ENCODE measurements at regions not wholly inside any gene's neighbourhood (a gene's known extent, or its start where the extent isn't known, plus 50 kb on each side); places are given as distances from the start of the nearest gene placed in this dataset.

DNA sequence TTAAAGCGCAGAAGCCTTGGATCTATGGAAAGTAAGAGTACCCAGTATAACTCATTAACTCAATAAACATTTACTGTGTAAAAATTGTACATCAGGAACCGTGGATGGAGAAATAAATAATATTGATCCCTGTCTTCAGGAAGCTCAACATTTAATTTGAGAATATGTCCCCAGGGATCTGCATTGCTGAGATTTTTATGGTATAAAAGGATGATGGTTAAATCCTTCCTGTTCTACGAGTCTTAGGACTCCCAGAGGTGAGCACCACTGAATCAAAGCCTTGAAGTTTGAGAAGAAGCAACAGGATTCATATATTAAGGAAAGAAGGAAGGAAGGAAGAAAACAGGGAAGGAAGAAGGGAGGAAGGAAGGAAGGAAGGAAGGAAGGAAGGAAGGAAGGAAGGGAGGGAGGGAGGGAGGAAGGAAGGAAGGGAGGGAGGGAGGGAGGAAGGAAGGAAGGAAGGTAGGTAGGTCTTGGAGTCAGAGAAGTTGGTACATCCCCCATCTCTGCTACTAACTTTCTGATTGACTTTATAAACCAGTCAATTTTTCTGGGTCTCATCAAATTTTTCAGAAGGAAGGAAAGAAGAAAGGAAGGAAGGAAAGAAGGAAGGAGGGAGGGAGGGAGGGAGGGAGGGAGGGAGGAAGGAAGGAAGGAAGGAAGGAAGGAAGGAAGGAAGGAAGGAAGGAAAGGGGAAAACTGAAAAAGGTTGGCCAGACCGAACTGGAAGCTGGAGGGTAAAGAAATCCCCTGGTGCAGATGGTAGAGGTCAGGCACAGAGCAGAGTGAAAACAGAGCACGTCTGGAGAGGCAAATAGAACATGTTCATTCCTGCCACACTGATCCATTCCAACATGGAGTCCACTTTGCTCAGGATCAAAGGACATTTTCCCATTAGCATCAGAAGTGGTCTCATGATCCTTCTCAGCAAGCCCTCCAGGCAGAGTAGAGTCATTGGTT lies 422.2 kb upstream of the CDH11 start:
- no peak for DNase-seq

DNA sequence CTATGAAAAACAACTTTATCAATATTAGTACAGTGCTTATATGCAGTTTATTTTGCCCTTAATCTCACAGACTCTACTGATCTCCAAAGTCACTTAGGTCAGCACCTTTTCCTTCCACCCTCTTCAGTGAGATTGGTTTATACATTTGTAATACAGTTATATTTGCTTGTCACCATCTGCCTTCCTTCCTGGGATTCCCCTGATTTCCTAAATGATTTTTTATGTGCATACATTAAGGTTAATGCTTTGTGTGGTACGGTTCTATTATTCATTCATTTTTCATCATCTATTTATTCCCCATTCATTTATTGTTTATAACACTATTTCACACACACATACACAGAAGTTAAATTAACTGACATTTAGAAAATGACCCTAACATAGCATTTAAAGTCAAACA lies 419.8 kb upstream of the CDH11 start:
- no peak for DNase-seq

DNA sequence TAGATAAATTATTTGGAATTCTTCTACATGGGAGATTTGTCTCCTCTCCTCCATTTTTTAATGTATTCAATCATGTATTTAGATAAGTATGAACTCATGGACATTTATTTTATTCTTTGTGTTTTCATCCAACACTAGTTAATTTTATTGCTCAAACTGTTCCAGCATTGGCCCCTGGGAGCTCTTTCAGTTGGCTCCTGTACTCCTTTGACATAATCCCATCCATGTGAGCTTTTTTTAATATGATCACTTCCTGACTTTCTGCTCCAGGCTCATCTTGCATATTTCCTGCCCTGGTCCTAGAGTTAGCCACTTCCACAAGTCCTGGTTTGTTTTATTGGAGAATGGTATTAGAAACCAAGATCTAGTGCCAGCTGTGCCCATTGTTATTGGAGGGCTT lies 419.0 kb upstream of the CDH11 start:
- no peak for DNase-seq

DNA sequence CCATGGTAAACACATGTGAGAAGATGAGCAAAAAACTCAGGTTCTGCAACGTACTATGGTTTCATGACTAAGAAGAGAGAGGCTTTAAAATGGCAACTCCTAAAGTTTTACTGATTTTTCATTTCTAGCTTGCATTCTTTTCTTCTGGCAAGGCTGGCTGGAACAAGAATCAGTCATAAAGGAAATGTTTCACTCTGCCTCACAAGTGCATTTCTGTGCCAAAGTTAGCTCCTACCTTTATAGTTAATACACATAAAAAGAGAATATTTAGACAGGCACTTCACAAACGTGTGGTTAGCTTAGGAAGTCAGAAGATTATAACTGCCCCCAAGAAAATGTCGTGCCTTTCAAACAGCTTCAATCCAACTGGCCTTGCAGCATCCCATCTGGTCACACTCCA lies 417.1 kb upstream of the CDH11 start:
- DNase-seq: no peak

DNA sequence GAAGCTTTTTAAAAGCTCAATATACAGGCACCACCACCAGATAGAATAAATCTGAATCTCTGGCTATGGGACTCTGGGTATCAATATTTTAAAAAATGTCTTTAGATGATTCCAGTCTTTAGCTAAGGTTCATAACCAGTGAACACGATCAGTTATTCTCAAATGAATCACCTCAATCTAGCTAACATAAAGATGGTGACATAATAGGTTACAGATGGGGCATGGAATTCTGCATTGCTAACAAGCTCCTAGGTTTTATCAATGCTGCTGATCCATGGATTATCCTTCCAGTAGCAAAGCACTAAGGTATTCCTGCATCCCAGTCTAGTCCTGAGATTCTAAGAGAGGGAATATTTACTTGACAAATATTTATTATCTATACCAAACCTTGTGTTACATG lies 415.5 kb upstream of the CDH11 start:
- no peak for DNase-seq

DNA sequence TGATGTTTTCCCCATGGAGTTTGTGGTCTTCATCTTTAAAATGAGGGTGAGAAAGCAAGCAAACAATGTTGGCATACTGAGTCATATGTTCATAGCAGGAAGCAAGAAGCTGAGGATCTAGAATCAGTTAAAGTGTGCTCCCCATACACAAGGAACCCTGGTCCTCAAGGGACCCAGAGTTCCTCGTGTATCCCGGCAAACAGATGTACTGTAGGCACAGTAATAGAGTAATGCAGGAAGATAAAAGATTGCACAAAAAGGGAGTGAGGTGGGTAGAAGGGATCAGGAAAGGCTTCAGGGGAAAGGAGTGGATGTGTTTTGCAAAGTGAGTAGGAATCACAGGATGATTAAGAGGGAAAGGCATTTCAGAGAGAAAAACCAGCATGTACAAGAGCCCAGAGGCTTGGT lies 412.3 kb upstream of the CDH11 start:
- DNase-seq: no peak

DNA sequence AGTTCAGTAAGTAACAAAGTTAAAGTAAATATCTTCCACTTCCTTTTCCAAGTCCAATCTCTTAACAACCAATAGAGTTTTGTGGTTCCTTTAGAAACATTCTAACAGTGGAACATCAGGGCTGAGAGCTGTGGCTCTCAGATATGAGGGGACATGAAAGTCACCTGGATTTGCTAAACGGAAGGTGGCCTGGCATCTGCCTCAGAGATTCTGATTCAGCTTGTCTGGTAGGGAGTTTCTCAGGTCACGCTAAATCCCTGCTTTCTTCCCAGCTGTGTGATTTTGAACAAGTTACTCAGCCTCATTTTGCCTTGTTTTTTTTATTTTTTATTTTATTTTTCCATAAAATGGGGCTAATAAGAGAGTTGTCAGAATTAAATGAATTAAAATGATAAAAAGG lies 411.0 kb upstream of the CDH11 start:
- no peak for DNase-seq

DNA sequence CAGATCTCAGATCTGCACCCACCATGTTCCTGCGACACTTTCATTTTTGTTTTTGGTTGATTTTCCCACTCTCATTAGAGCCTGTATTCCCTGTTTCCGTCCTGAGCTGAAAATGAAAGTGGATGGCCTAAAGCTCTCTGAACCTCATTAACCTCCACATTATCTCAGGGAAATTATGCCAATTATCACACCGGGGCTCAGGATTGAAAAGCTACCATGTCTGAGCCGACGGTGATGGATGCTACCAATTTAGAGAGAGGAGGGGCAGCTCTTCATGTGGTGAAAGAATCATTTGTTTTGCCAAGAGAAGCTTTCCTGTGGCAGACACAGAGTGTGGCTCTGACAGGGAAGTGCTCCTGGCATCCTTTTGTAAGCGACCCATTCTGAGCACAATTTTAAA lies 410.4 kb upstream of the CDH11 start:
- DNase-seq: no peak

DNA sequence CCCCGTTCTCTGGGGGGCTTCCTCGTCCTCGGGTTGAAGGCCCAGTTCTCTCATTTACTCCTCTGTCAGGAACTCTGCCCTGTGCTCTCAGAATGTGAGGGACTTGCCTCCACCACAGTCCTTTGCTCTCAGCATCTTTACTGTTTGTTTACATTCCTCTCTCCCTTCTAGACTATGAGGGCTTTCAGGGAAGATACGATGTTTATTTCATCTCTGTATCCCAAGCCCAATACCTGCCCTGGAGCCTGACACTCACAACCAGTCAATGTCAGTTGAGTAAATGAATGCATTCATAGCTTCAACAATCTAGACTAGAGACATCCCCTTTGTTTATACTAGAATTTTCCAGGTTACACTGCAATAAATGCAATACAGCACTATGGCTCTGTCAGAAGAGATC lies 409.6 kb upstream of the CDH11 start:
- DNase-seq: no peak

DNA sequence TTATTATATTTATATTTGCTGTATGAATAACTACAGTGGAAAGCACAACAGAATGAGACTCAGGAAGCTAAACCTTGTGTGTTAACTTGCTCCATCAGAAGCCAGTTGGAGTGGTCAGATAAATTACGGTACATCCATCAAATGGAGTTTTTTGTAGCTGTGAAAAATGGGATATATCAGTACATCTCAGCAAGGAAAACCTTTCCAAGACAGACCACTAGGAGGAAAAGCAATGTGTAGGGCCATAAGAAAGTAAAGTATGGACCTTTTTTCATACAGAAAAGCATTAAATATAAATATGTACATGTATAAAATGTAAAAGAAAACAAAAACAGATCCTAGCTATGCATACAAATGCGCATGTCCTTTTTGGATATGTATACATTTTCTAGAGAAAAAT lies 403.8 kb upstream of the CDH11 start:
- no peak for DNase-seq

DNA sequence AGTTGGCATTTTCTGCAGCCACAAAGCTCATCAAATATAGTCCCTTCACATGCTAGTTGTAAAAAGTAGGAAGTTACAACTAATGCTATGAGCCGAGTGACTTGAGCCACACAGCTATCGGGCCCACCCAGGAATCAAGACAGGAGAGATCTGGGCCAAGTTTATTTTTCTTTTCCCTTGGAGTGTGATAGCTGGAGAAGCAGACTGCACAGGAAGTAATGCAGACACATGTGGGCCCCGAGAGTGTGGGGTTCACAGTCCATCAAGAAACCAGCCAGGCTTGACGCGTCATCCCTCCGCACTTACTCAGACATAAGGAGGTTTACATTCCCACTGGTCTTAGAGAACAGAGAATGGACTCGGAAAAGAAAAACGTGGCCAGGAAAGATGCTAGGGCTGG lies 403.1 kb upstream of the CDH11 start:
- DNase-seq: peak; percentile 32

DNA sequence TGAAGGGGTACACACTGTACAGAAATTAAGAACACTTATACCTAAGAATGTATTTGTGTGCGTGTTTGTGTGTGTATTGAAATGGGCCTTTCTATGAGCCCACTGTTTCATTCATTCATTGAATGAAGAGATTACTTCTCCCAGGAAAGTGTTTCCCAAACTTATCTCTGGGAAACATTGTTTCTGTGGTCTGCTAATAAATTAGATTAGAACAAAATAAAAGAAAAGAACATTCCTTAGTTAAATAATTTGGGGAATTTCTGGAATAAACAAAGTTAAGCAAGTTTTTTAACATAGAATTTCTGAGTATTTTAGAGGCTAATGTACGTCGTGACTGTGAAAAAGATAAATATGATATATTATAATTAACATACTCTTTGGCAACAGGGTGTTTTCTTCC lies 402.4 kb upstream of the CDH11 start:
- no peak for DNase-seq

DNA sequence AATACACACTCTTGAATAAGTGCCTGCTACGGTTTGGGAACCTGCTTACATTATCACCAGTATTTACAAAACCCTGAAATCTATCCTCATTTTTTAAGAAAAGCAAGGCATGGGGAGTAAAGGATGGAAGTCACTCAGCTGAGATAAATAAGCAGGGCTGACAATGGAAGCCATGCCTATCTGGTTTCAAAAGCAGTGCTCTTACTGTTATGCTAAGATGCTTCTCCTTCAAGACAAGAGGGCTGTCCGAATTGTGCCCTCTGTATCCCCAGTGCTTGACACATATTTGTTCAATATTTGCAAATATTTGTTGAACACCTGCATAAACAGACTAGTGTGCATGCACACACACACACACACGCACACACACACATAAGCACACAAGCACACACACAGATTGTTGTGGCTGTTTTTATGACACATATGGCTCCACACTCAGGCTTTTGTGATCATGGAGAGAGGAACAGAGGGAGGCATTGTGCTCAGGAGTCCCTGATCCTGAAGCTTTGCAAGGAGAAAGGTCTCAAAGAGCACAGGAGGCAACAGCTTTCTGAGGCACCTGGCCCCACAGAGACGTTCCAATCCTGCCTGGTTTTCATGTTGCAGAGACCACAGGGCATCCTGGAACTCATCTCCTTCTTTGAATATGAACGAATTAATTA lies 401.6 kb upstream of the CDH11 start:
- no peak for DNase-seq

DNA sequence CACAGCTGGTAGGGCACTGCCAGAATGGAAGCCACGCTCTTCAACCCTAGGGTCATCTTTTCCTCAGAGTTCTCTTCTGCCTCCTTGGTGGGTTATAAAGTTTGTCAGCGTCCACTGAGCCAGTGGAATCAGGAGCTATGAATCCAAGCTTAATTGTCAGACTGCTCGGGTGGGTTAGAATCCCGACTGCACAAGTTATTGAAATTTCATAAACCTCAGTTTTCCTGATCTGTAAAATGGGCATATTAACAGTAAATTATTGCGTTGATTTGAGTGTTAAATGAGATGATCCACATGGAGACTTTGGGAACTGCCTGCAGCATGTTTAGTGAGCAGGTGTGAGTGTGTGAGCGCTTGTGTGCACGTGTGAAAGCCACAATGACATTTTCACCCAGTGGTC lies 400.5 kb upstream of the CDH11 start:
- no peak for DNase-seq

DNA sequence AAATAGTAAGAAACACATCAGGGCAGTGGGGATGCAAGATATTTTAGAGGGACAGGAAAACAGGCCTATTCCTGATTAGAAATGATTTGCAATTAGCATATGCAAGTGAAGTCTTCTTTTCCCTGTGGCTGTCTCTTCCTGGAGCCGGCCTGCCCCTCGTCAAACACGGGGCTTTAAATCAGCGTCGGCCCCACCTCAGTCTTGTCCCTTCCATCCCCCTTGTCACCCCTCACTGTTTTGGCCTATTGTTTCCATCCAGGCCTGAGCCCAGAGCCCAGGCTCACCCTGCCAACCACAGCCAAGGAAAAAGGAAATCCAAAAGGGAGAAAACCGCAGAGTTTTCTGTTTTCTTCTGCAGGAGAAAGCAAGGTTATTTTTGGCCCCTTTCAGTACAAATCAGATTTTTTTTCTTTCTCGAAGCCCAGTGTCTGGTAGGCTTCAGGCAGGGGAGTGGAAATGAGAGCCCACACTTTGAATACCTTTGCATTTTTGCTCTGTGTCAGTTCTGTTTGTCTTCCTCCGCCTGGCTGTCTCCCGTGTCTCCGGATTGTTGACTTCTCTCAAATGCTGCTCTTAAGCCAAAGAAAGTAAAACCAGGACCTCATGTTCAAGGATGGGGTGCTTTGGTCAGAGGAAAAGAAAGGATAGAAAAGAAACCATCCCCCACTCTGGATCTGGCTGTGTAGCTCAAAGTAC lies 399.9 kb upstream of the CDH11 start:
- DNase-seq: peak; percentile 17

DNA sequence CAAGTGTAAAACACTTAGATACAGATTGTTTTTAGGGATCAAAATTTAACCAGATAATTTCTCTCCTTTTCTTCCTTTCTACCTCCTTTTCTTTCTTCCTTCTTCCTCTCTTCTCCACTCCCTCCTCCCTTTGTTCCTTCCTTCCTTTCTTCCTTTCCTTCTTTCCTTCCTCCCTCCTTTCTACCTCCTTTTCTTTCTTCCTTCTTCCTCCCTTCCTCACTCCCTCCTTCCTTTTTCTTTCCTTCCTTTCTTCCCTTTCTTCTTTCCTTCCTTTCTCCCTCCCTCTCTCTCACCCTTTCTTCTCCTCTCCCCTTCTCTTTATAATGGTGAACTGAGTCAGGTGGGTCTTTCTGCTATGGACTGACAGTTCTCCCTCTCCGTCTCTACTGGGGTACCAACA lies 397.5 kb upstream of the CDH11 start:
- no peak for DNase-seq

DNA sequence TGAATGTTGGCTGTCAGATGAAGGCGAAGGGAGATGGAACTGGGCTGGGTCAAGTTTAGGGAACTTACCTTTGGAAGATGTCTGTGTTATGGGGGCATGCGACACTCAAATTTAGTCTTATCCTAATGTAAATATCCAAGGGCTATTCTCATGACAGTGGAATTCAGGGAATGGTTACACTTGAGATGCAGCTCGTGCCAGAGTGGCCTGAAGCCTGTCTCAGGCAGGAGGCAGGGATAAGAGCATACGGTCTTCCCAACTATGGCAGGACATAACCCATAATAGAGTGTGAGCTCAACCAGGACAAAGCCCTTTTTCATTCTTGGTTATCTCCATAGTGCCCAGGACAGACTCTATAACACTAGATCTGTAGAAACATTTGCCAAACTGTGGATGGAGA lies 393.3 kb upstream of the CDH11 start:
- DNase-seq: no peak

DNA sequence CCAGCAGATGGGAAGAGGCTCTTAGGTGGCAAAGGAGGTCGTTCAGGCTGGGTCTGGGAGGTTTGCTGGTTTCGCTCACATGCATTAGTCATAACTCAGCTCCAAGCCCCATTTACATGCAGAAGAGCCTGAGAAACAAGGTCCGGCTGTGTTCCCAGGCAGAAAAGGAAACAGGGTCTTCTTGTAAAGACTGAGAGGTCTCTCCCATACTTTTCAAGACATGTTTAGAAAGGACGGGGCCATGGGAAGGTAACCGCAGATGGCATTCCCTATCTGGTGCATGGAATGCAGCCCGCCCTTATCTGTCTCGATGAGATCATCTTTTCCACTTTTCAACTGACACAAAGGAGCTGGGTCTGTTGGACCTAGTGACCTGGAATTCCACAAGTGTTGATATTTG lies 389.0 kb upstream of the CDH11 start:
- DNase-seq: no peak

DNA sequence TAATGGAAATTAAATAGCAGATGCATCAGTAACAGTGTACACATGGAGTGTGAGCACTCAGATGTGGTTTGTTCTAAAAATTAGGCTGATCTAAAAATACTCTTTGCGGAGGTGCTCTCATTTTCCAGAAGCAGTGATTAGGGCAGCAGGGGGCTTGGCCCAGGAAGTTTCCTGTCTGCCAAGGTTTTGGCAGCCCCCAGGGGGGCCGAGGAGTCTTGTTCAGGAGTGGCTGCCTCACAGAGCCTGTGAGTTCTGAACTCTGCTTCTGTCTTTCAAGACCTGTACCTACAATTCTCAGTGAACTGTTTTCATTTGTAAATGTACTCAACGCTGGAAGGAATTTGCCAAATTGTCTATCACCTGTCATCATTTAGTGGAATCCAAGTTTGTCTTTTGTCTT lies 388.4 kb upstream of the CDH11 start:
- DNase-seq: no peak

DNA sequence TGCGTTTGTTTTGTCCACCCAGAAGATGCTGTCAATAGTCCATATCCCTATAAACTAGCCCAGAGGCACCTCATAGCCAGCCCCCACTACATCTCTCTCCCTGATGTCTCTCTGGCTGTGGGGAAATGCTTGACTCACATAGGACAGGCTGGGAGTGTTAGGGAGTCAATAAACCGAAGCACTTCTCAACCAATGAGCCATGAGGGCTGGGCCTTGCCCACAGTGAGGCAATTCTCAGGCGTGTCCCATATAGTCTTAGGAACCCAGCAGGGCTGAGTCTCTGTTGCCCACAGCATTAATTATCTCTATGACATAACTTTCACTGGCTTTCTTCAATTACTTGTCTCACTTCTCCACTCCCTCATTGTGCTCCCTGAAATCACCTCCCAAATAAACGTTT lies 387.3 kb upstream of the CDH11 start:
- no peak for DNase-seq

DNA sequence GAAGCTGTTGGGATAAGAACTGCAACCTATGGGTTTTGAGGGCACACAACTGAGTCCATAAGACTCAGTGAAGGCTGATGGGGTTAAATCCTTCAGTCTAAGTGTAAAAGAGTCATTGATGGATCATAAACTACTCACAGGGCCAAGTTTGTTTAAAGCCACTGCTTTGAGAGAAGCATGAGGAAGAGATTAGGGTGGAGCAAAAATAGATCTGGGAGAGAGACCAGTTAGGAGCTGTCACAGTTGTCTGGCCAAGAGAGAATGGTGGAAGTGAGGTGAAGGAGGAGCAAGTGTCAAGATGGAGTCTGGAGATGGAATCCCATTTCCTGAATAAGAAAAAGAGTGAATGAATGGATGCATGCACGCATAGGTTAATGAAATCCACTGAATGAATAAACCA lies 379.1 kb upstream of the CDH11 start:
- no peak for DNase-seq

DNA sequence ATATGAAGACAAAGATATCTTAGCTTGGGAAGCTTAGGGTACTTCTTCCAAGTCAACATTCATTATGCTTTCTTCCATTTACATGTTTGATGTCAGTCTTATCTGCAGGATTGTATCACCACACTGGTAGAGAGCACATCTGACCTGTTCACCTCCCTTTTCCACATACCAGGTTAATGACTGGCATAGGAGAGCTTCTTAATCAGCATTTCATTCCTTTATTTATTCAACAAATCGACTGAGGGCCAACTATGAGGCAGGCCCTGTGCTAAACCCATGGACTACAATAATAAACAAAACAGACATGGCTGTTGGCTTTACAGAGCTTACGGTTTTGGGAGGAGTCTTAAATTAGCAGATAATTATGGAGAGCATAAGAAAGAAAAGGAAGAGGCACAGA lies 378.1 kb upstream of the CDH11 start:
- DNase-seq: no peak

DNA sequence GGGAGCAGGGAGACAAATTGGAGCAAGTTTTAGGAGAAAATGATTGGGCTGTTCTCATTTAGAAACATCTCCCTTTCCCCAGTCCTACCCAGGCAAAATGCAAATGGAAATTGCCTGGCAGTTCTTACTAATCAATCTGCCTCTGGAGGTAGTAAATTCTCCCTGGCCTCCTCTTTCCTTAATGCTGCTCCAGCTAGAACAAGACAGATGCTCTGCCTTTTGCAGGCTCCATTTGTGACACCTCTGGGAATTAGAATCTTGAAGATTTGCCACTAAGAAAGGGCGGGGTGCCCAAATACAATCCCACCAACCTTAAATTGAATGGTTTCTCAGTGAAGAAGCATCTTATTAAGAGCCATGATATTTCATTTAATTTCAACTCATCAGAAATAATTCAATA lies 377.7 kb upstream of the CDH11 start:
- DNase-seq: no peak

Data from tongue (tissue), 1 donor.